Neural cell (in vitro differentiated cells): ENCODE measurements at regions not wholly inside any gene's neighbourhood (a gene's known extent, or its start where the extent isn't known, plus 50 kb on each side); places are given as distances from the start of the nearest gene placed in this dataset.

Experiments used
- H2AFZ ChIP-seq: fragments of 200-600, 300-800 bp; sonication (generic), shearing (Covaris generic); 2 replicates; pipeline ENCODE4 v1.6.0; 2014; ENCODE audit warnings: low read depth, mild to moderate bottlenecking, antibody characterized with exemption, low read length, moderate library complexity
- H3F3A ChIP-seq: fragments of 200-600 bp; shearing (Covaris generic); 2 replicates; pipeline ENCODE4 v1.6.1; 2016; ENCODE audit warnings: mild to moderate bottlenecking, moderate library complexity, mixed read lengths, antibody characterized with exemption, low read length; ENCODE audit not compliant: insufficient read depth, poor library complexity, severe bottlenecking
- H3K27ac ChIP-seq: fragments of 200-600, 300-800 bp; sonication (generic), shearing (Covaris generic); 2 replicates; pipeline ENCODE4 v1.5.1; 2014; ENCODE audit warnings: mild to moderate bottlenecking, low read length, moderate library complexity
- H3K27me3 ChIP-seq: fragments of 300-800, 200-600 bp; sonication (generic), shearing (Covaris generic); 2 replicates; pipeline ENCODE4 v1.6.0; 2014; ENCODE audit warnings: mild to moderate bottlenecking, low read depth, low read length, moderate library complexity; ENCODE audit not compliant: insufficient read depth
- H3K36me3 ChIP-seq: fragments of 300-800, 200-600 bp; sonication (generic), shearing (Covaris generic); 2 replicates; pipeline ENCODE4 v1.5.1; 2014; ENCODE audit warnings: mild to moderate bottlenecking, antibody characterized with exemption, low read length, moderate library complexity; ENCODE audit not compliant: insufficient read depth
- H3K4me2 ChIP-seq: fragments of 300-800, 200-600 bp; sonication (generic), shearing (Covaris generic); 2 replicates; pipeline ENCODE4 v1.6.0; 2014; ENCODE audit warnings: mild to moderate bottlenecking, low read length
- H3K4me3 ChIP-seq: fragments of 300-800, 200-600 bp; sonication (generic), shearing (Covaris generic); 2 replicates; pipeline ENCODE4 v1.5.1; 2014; ENCODE audit warnings: mild to moderate bottlenecking, low read length, moderate library complexity
- H3K79me2 ChIP-seq: fragments of 200-600 bp; shearing (Covaris generic); replicated peaks from 2 replicates; pipeline ENCODE4 v1.6.0; 2014; ENCODE audit warnings: mild to moderate bottlenecking, low read length, moderate library complexity; ENCODE audit not compliant: insufficient read depth
- H3K9ac ChIP-seq: fragments of 300-800, 200-600 bp; sonication (generic), shearing (Covaris generic); 2 replicates; pipeline ENCODE4 v1.6.1; 2016; ENCODE audit warnings: mild to moderate bottlenecking, low read length, mixed read lengths
- H3K9me2 ChIP-seq: fragments of 200-600 bp; shearing (Covaris generic); 2 replicates; pipeline ENCODE4 v1.6.1; 2016; ENCODE audit warnings: mild to moderate bottlenecking, low read length, mixed read lengths; ENCODE audit not compliant: insufficient read depth
- H3K9me3 ChIP-seq: fragments of 200-600, 300-800 bp; sonication (generic), shearing (Covaris generic); 2 replicates; pipeline ENCODE4 v1.6.1; 2016; ENCODE audit warnings: mild to moderate bottlenecking, mixed run types, low read length, moderate library complexity, mixed read lengths
- H4K20me1 ChIP-seq: fragments of 200-600 bp; shearing (Covaris generic); 2 replicates; pipeline ENCODE4 v1.6.1; 2016; ENCODE audit warnings: mild to moderate bottlenecking, mixed run types; ENCODE audit not compliant: insufficient read depth
- CTCF ChIP-seq: fragments of 450-650 bp; IDR thresholded peaks from 2 replicates; pipeline ENCODE4 v1.5.1; 2014; ENCODE audit warnings: antibody characterized with exemption, mild to moderate bottlenecking, moderate library complexity; ENCODE audit not compliant: poor library complexity, severe bottlenecking
- EP300 ChIP-seq: fragments of 450-650 bp; conservative IDR thresholded peaks from 2 replicates; pipeline ENCODE4 v1.6.1; 2014; ENCODE audit warnings: antibody characterized with exemption, mild to moderate bottlenecking, moderate library complexity; ENCODE audit not compliant: poor library complexity, severe bottlenecking
- EZH2 ChIP-seq: fragments of 200-600, 300-800 bp; shearing (Covaris generic), sonication (generic); IDR thresholded peaks from 2 replicates; pipeline ENCODE4 v1.6.1; 2014; ENCODE audit warnings: antibody characterized with exemption, low read length, borderline replicate concordance, mild to moderate bottlenecking; ENCODE audit not compliant: insufficient read depth, poor library complexity, severe bottlenecking
- MXI1 ChIP-seq: fragments of 450-650 bp; conservative IDR thresholded peaks from 2 replicates; pipeline ENCODE4 v1.6.1; 2014; ENCODE audit warnings: antibody characterized with exemption, mild to moderate bottlenecking; ENCODE audit not compliant: poor library complexity, severe bottlenecking
- POLR2AphosphoS5 ChIP-seq: IDR thresholded peaks from 2 replicates; pipeline ENCODE4 v1.6.1; 2012
- RAD21 ChIP-seq: fragments of 450-650 bp; conservative IDR thresholded peaks from 2 replicates; pipeline ENCODE4 v1.6.1; 2014; ENCODE audit warnings: antibody characterized with exemption, mild to moderate bottlenecking, moderate library complexity
- REST ChIP-seq: IDR thresholded peaks from 2 replicates; pipeline ENCODE4 v1.6.1; 2012; ENCODE audit warnings: borderline replicate concordance
- SMC3 ChIP-seq: fragments of 450-650 bp; conservative IDR thresholded peaks from 2 replicates; pipeline ENCODE4 v1.6.1; 2014; ENCODE audit warnings: antibody characterized with exemption, mild to moderate bottlenecking, moderate library complexity; ENCODE audit not compliant: poor library complexity
- TAF1 ChIP-seq: IDR thresholded peaks from 2 replicates; pipeline ENCODE4 v1.6.1; 2012; ENCODE audit warnings: low read depth

GRCh38 chr1:91170571-91170970 is 148.7 kb upstream of the ZNF644 start:
- TF ChIP-seq EZH2 = no peak

GRCh38 chr1:91166106-91166712 is 144.4 kb upstream of the ZNF644 start:
- no peaks in the 10 kb centered on the region for H4K20me1 ChIP-seq
- H3K4me3 ChIP-seq = no peak overlapping the region
- H3K27me3 ChIP-seq = no peaks in the 10 kb centered on the region
- H3K27ac ChIP-seq = no peak overlapping the region
- H2AFZ ChIP-seq = no peak overlapping the region
- H3F3A ChIP-seq = no peaks in the 10 kb centered on the region
- no peaks in the 10 kb centered on the region for H3K9me3 ChIP-seq
- no peaks in the 10 kb centered on the region for H3K9me2 ChIP-seq
- TF ChIP-seq EZH2 (no peak), SMC3 (peak; percentile 91), CTCF (peak; percentile 93), RAD21 (peak; percentile 92)
- no peaks in the 10 kb centered on the region for H3K36me3 ChIP-seq
- H3K79me2 ChIP-seq = no peaks in the 10 kb centered on the region
- H3K4me2 ChIP-seq = no peak overlapping the region
- H3K9ac ChIP-seq = no peak overlapping the region

More at GRCh38 chr1:91170571-91170970, 148.7 kb upstream of the ZNF644 start:
- H2AFZ ChIP-seq = no peak overlapping the region
- no peaks in the 10 kb centered on the region for H3K9me2 ChIP-seq
- H3K27ac ChIP-seq = no peak overlapping the region
- H3K79me2 ChIP-seq = no peaks in the 10 kb centered on the region
- H3K36me3 ChIP-seq = no peaks in the 10 kb centered on the region
- H3K4me3 ChIP-seq = no peak overlapping the region
- H3F3A ChIP-seq = no peaks in the 10 kb centered on the region
- no peaks in the 10 kb centered on the region for H4K20me1 ChIP-seq
- H3K9ac ChIP-seq = no peak overlapping the region
- H3K9me3 ChIP-seq = no peaks in the 10 kb centered on the region
- no peak overlapping the region for H3K4me2 ChIP-seq
- H3K27me3 ChIP-seq = no peaks in the 10 kb centered on the region

GRCh38 chr1:91165033-91165654 is 143.3 kb upstream of the ZNF644 start:
- Histone ChIP-seq H3K9me2 (no peaks in the 10 kb centered on the region), H3K4me3 (no peak overlapping the region), H3K9ac (no peak overlapping the region), H2AFZ (no peak overlapping the region), H3K79me2 (no peaks in the 10 kb centered on the region), H3K4me2 (no peak overlapping the region), H4K20me1 (no peaks in the 10 kb centered on the region), H3F3A (no peaks in the 10 kb centered on the region), H3K9me3 (no peaks in the 10 kb centered on the region), H3K27ac (no peak overlapping the region), H3K27me3 (no peaks in the 10 kb centered on the region), H3K36me3 (no peaks in the 10 kb centered on the region)
- TF ChIP-seq POLR2AphosphoS5 = no peak
- no peak for TF ChIP-seq EP300
- TF ChIP-seq REST = no peak
- TF ChIP-seq EZH2 = no peak
- TF ChIP-seq MXI1 = no peak
- TF ChIP-seq TAF1 = no peak
- TF ChIP-seq CTCF = peak; percentile 80
- peak; percentile 75 for TF ChIP-seq RAD21
- peak; percentile 82 for TF ChIP-seq SMC3
